NT2/D1 (cell line): ENCODE measurements at regions not wholly inside any gene's neighbourhood (a gene's known extent, or its start where the extent isn't known, plus 50 kb on each side); places are given as distances from the start of the nearest gene placed in this dataset.

Experiments used
- DNase-seq: peaks from one replicate; pipeline ENCODE4 v3.0.0-alpha.2; 2011; ENCODE audit warnings: low read depth, low spot score
- H3K27me3 ChIP-seq: 2 replicates; pipeline ENCODE4 v1.6.0; 2011; ENCODE audit warnings: mild to moderate bottlenecking; ENCODE audit not compliant: insufficient read length, insufficient read depth
- H3K36me3 ChIP-seq: 2 replicates; pipeline ENCODE4 v1.6.1; 2011; ENCODE audit warnings: mild to moderate bottlenecking, low read length, mixed read lengths; ENCODE audit not compliant: insufficient read depth, insufficient read length
- H3K4me1 ChIP-seq: 2 replicates; pipeline ENCODE4 v1.5.1; 2011; ENCODE audit not compliant: insufficient read depth, insufficient read length
- H3K4me3 ChIP-seq: 2 replicates; pipeline ENCODE4 v1.5.1; 2011; ENCODE audit warnings: low read depth; ENCODE audit not compliant: insufficient read length
- H3K9ac ChIP-seq: 2 replicates; pipeline ENCODE4 v1.6.0; 2011; ENCODE audit warnings: low read depth; ENCODE audit not compliant: insufficient read length
- H3K9me3 ChIP-seq: 2 replicates; pipeline ENCODE4 v1.5.1; 2011; ENCODE audit warnings: mild to moderate bottlenecking, low read length; ENCODE audit not compliant: insufficient read depth
- SUZ12 ChIP-seq: IDR thresholded peaks from 2 replicates; pipeline ENCODE4 v1.6.1; 2011; ENCODE audit not compliant: insufficient read length, insufficient read depth; ENCODE audit errors: extremely low read depth
- YY1 ChIP-seq: IDR thresholded peaks from 2 replicates; pipeline ENCODE4 v1.6.1; 2011; ENCODE audit not compliant: insufficient read length, insufficient read depth
- ZNF274 ChIP-seq: IDR thresholded peaks from 2 replicates; pipeline ENCODE4 v1.6.1; 2011; ENCODE audit warnings: mild to moderate bottlenecking, low read depth, low read length

DNA sequence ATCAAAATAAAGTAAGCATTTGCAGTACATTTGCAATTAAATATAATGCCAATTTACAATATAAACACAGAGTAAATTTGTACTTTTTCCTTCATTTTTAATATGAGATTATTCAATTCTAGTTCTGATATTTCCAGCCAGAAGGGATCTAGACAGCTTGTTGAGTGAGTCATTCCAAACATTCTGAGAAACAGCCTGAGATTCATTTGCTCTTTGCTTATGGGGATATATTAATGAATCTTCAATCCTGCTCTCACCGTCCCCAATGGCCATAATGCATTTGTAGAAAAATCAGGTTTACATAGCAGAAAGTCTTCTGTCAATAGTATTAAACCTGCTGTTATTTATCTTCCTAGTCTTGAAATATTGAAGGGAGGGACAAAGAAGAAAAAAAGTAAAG, 554.2 kb downstream of the TUSC7 start:
- no peak overlapping the region for H3K4me3 ChIP-seq
- no peaks in the 10 kb centered on the region for H3K9me3 ChIP-seq
- H3K36me3 ChIP-seq: no peaks in the 10 kb centered on the region
- no peaks in the 10 kb centered on the region for H3K4me1 ChIP-seq
- H3K9ac ChIP-seq: no peak overlapping the region
- no peaks in the 10 kb centered on the region for H3K27me3 ChIP-seq
- TF ChIP-seq YY1 (no peak), SUZ12 (no peak), ZNF274 (no peak)
- no peak for DNase-seq

DNA sequence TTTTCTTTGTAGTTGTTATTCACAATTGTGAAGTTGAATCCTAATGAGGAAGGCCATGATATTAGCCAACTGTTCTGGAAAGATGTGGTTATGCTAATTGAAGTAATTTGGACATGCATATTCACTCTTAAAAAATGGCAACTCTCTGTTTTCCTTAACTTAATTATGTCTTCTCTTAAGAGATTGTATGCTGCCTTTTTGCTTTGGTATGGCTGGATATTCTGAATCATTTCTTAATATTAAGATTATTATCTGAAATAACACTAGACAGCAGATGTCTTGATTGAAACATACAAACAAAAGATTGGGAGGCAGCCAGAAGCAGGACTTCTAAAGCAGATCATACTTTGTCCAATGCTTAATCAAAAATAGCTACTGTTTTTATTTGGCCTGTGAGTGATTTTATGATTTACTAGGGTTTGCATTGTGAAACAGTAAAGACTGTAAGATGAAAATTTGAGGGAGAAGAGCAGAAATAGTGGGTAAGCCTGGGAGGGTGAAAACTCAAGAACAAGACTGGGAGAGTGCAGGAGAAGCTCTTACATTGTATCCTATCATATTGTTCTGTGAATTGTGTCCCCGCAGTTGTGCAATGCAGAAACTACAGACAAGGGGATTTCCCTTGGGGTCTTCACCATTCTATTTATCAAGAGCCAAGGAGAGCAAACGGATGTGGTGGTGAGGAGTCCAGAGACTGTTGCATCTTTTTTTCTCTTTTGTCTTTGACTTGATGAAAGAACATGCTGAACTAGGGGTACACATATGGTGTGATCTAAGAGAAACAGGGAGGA, 554.8 kb downstream of the TUSC7 start:
- Histone ChIP-seq H3K9me3 (no peaks in the 10 kb centered on the region), H3K27me3 (no peaks in the 10 kb centered on the region), H3K36me3 (no peaks in the 10 kb centered on the region), H3K4me3 (no peak overlapping the region), H3K9ac (no peak overlapping the region), H3K4me1 (no peaks in the 10 kb centered on the region)
- no peak for DNase-seq
- TF ChIP-seq ZNF274 (no peak), YY1 (no peak), SUZ12 (no peak)

- H3K27me3 ChIP-seq: no peaks in the 10 kb centered on the region
- H3K36me3 ChIP-seq: no peaks in the 10 kb centered on the region
- no peaks in the 10 kb centered on the region for H3K4me1 ChIP-seq
- no peak overlapping the region for H3K9ac ChIP-seq
- H3K4me3 ChIP-seq: no peak overlapping the region
- TF ChIP-seq ZNF274: no peak
- TF ChIP-seq SUZ12: no peak
- no peak for TF ChIP-seq YY1
- no peaks in the 10 kb centered on the region for H3K9me3 ChIP-seq
- DNase-seq: no peak
Observed at GRCh38 chr3:117266806-117267205, 557.2 kb downstream of the TUSC7 start.

GRCh38 chr3:117268318-117268717, 558.7 kb downstream of the TUSC7 start:
- DNase-seq: no peak
- Histone ChIP-seq H3K27me3 (no peaks in the 10 kb centered on the region), H3K36me3 (no peaks in the 10 kb centered on the region), H3K4me3 (no peak overlapping the region), H3K9me3 (no peaks in the 10 kb centered on the region), H3K4me1 (no peaks in the 10 kb centered on the region), H3K9ac (no peak overlapping the region)
- TF ChIP-seq SUZ12: no peak
- TF ChIP-seq ZNF274: no peak
- TF ChIP-seq YY1: no peak

DNA sequence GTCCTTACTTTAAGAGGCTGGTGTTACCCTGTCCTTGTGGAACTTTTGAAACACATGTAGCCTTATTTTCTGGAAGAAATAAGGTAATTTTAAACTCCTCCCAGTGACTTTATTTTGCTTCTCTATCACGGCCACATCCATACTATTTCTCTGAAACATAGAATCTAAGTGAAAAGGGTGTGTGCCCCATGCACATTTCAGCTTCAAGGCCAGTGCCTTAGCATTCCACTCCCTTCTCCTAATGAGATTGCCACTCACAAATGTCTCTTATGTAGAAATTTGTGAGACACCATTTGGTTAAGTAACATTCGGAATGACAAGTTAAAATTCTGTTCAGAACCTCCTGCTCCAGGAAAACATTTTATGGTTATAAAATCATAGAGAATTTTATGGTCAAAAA, 562.7 kb downstream of the TUSC7 start:
- TF ChIP-seq YY1 (no peak), SUZ12 (no peak), ZNF274 (no peak)
- no peak for DNase-seq
- Histone ChIP-seq H3K9me3 (no peaks in the 10 kb centered on the region), H3K9ac (no peak overlapping the region), H3K36me3 (no peaks in the 10 kb centered on the region), H3K4me3 (no peak overlapping the region), H3K4me1 (no peaks in the 10 kb centered on the region), H3K27me3 (no peaks in the 10 kb centered on the region)

DNA sequence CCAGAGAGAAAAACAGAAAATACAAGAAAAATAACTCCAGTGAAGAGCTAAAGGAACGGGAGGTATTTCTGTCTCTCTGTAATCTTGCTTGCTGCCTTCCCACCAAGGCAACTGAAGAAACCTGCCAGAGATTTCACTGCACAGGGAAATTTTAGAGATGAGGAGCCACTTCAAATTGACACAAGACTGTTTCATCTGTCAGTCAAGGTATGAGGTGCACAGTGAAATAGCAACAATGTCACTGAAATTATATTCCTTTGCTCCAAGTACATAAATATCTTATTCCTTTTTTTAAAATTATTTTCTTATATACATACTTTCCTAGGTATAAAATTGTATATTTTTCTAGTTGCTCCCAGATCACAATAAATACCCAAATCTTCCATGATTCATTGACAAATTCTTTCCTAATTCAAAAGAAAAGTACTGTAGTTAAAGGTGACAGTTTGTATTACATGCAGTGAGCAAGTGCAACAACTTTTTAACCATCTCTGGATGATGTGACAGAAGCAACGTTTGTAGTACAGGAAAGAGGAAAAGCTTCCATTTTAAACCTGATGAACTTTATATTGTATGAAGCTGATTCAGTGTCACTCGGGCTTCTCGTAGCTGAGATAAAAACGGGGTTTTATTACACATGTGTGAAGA, 563.4 kb downstream of the TUSC7 start:
- H3K27me3 ChIP-seq: no peaks in the 10 kb centered on the region
- DNase-seq: no peak
- H3K36me3 ChIP-seq: no peaks in the 10 kb centered on the region

GRCh38 chr3:117277816-117278215, 568.2 kb downstream of the TUSC7 start:
- no peak overlapping the region for H3K9ac ChIP-seq
- H3K4me1 ChIP-seq: no peaks in the 10 kb centered on the region
- no peak for DNase-seq
- H3K9me3 ChIP-seq: no peaks in the 10 kb centered on the region
- no peaks in the 10 kb centered on the region for H3K36me3 ChIP-seq
- TF ChIP-seq YY1 (no peak), SUZ12 (no peak), ZNF274 (no peak)
- H3K27me3 ChIP-seq: no peaks in the 10 kb centered on the region
- H3K4me3 ChIP-seq: no peak overlapping the region

More for the DNA sequence above, 563.4 kb downstream of the TUSC7 start:
- Histone ChIP-seq H3K9ac (no peak overlapping the region), H3K4me1 (no peaks in the 10 kb centered on the region), H3K4me3 (no peak overlapping the region), H3K9me3 (no peaks in the 10 kb centered on the region)
- no peak for TF ChIP-seq YY1
- TF ChIP-seq SUZ12: no peak
- no peak for TF ChIP-seq ZNF274
